Naive thymus-derived CD8-positive, alpha-beta T cell (primary cell): ENCODE measurements at regions not wholly inside any gene's neighbourhood (a gene's known extent, or its start where the extent isn't known, plus 50 kb on each side); places are given as distances from the start of the nearest gene placed in this dataset.

ENCODE experiments used
- ATAC-seq, 2 donors: fragments of 150-1000 bp; cut with Tn5 transposase in 1 of 2; sonication (Bioruptor Pico), chemical (Tn5 transposase) in 1 of 2; 1 replicate in 1 of 2; 2 replicates in 1 of 2; pipeline ENCODE4 v1.10.0; 2021; ENCODE audit warnings: mild to moderate bottlenecking in 2 of 2, moderate library complexity in 2 of 2
- POLR2A ChIA-PET: fragments of 350-600 bp; sonication (Branson Sonifier 250); formaldehyde crosslinking; loops from one replicate; lab custom pipeline; 2021; ENCODE audit warnings: antibody characterized with exemption; lab: Charles Lee
- DNase-seq, 10 donors: peaks; one replicate each; pipeline versions ENCODE4 v3.0.0 to v3.0.0-alpha.2; 2020 to 2022
- H3K27ac Mint-ChIP-seq, 10 donors: one replicate each; pipeline ENCODE4 v1.8.0; 2020 to 2022; ENCODE audit warnings: mild to moderate bottlenecking in 10 of 10, mixed read lengths in 10 of 10, moderate library complexity in 4 of 10, inconsistent platforms in 1 of 10
- H3K27me3 Mint-ChIP-seq, 5 donors: one replicate each; pipeline ENCODE4 v1.8.0; 2021 to 2022; ENCODE audit warnings: mixed read lengths in 5 of 5
- H3K36me3 Mint-ChIP-seq, 3 donors: one replicate each; pipeline ENCODE4 v1.8.0; 2020 to 2022; ENCODE audit warnings: mixed read lengths in 3 of 3, mild to moderate bottlenecking in 2 of 3, inconsistent platforms in 1 of 3
- H3K4me1 Mint-ChIP-seq, 4 donors: one replicate each; pipeline ENCODE4 v1.8.0; 2021 to 2022; ENCODE audit warnings: mixed read lengths in 4 of 4
- H3K4me3 Mint-ChIP-seq, 10 donors: one replicate each; pipeline ENCODE4 v1.8.0; 2020 to 2022; ENCODE audit warnings: mild to moderate bottlenecking in 10 of 10, mixed read lengths in 10 of 10, moderate library complexity in 6 of 10, inconsistent platforms in 1 of 10
- H3K9me3 Mint-ChIP-seq, 9 donors: one replicate each; pipeline ENCODE4 v1.8.0; 2020 to 2022; ENCODE audit warnings: mixed read lengths in 9 of 9, mild to moderate bottlenecking in 3 of 9, inconsistent platforms in 1 of 9, moderate library complexity in 1 of 9

GRCh38 chr18:65526099-65526498 lies 224.7 kb upstream of the CDH7 start:
- ATAC-seq (no peak), DNase-seq (no peak)
- POLR2A ChIA-PET, result no interaction called here
- Mint-ChIP-seq H3K27ac (no peak overlapping the region), H3K4me3 (no peak overlapping the region), H3K27me3 (no peaks in the 10 kb centered on the region), H3K4me1 (no peaks in the 10 kb centered on the region), H3K36me3 (no peaks in the 10 kb centered on the region), H3K9me3 (peaks cover 1 to 34% (median 11%) of the 10 kb centered on the region in 9 donors)

GRCh38 chr18:65523461-65523860 lies 227.4 kb upstream of the CDH7 start:
- H3K9me3 Mint-ChIP-seq, result peaks cover 1 to 25% (median 11%) of the 10 kb centered on the region in 9 donors
- no peak for ATAC-seq
- H3K27me3 Mint-ChIP-seq, result no peaks in the 10 kb centered on the region
- no peaks in the 10 kb centered on the region for H3K36me3 Mint-ChIP-seq
- no peaks in the 10 kb centered on the region for H3K4me1 Mint-ChIP-seq
- no peak for DNase-seq
- H3K4me3 Mint-ChIP-seq, result no peak overlapping the region
- POLR2A ChIA-PET, result no interaction called here
- no peak overlapping the region for H3K27ac Mint-ChIP-seq

DNA sequence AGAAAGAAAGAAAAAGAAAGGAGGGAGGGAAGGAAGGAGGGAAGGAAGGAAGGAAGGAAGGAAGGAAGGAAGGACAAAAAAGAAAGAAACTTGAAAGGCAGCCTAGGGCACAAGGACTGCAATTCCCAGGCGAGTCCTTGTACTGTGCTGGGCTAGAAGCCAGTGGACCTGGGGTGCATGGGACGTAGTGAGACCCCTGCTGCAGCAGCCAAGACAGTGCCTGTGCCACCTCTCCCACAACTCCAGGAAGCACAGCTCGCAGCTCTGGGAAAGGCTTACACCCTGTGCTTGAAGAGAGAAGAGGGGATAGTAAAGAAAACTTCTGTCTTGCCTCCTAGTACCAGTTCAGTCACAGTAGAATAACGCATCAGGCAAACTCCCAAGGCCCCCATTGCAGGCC lies 227.9 kb upstream of the CDH7 start:
- DNase-seq (no peak), ATAC-seq (no peak)
- Mint-ChIP-seq H3K27ac (no peak overlapping the region), H3K36me3 (no peaks in the 10 kb centered on the region), H3K4me1 (no peaks in the 10 kb centered on the region), H3K9me3 (peaks cover 1 to 25% (median 11%) of the 10 kb centered on the region in 9 donors), H3K27me3 (no peaks in the 10 kb centered on the region), H3K4me3 (no peak overlapping the region)
- POLR2A ChIA-PET, result no interaction called here

GRCh38 chr18:65516209-65516608 lies 234.6 kb upstream of the CDH7 start:
- DNase-seq (no peak), ATAC-seq (no peak)
- no peaks in the 10 kb centered on the region for H3K36me3 Mint-ChIP-seq
- H3K27ac Mint-ChIP-seq, result no peak overlapping the region
- H3K4me3 Mint-ChIP-seq, result no peak overlapping the region
- H3K9me3 Mint-ChIP-seq, result peaks cover 0 to 23% (median 4%) of the 10 kb centered on the region in 9 donors
- no peaks in the 10 kb centered on the region for H3K4me1 Mint-ChIP-seq
- no peaks in the 10 kb centered on the region for H3K27me3 Mint-ChIP-seq
- POLR2A ChIA-PET, result no interaction called here

DNA sequence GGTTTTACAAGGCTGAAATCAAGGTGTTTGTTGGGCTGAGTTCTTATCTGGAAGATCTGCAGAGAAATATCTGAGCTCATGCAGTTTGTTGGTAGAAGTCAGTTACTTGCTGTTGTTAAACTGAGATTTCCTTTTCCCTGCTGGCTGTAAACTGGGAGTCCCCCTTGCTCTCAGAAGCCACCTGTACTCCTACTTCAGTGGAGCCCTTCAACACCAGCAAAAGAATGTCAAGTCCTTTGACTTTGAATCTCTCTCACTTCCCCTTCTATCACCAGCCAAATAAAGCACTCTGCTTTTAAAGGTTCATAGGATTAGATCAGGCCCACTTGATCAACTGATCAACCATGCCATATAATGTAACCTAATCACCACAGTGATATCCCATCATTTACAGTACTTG lies 252.2 kb upstream of the CDH7 start:
- no peaks in the 10 kb centered on the region for H3K4me1 Mint-ChIP-seq
- DNase-seq, result no peak
- no peaks in the 10 kb centered on the region for H3K27me3 Mint-ChIP-seq
- H3K27ac Mint-ChIP-seq, result no peak overlapping the region
- no peak overlapping the region for H3K4me3 Mint-ChIP-seq
- H3K9me3 Mint-ChIP-seq, result peaks cover 0 to 9% (median 2%) of the 10 kb centered on the region in 9 donors
- ATAC-seq, result no peak
- no peaks in the 10 kb centered on the region for H3K36me3 Mint-ChIP-seq
- POLR2A ChIA-PET, result no interaction called here

GRCh38 chr18:65487569-65487968 lies 263.2 kb upstream of the CDH7 start:
- Mint-ChIP-seq H3K27me3 (no peaks in the 10 kb centered on the region), H3K9me3 (peaks cover 0 to 15% (median 2%) of the 10 kb centered on the region in 9 donors), H3K27ac (no peak overlapping the region), H3K36me3 (no peaks in the 10 kb centered on the region), H3K4me1 (no peaks in the 10 kb centered on the region), H3K4me3 (no peak overlapping the region)
- DNase-seq (no peak), ATAC-seq (no peak)
- POLR2A ChIA-PET, result no interaction called here

- POLR2A ChIA-PET, result no interaction called here
- Mint-ChIP-seq H3K36me3 (no peaks in the 10 kb centered on the region), H3K27me3 (no peaks in the 10 kb centered on the region), H3K9me3 (peaks cover 0 to 20% (median 2%) of the 10 kb centered on the region in 9 donors), H3K4me3 (no peak overlapping the region), H3K27ac (no peak overlapping the region), H3K4me1 (no peaks in the 10 kb centered on the region)
- ATAC-seq (no peak), DNase-seq (no peak)
Measured at GRCh38 chr18:65477455-65477854, 273.4 kb upstream of the CDH7 start.

DNA sequence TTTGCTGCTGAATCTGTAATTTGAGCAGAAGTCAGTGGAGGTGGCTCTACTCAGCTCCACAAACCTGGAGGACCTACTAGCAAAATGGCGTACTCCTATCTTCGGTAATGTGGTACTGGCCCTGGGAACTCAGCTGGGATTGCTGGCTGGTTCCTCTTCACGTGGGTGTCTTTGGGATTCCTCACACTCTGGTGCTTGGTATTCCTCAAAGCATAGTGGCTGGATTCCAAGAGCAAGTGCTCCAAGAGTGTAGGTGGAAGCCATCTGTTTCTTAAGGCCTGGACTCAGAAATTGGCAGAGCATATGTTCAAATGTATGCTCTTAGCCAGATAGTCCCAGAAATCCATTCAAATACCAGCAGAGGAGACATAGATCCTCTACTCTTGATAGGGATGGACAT lies 281.9 kb upstream of the CDH7 start:
- Mint-ChIP-seq H3K27me3 (no peaks in the 10 kb centered on the region), H3K4me3 (no peak overlapping the region), H3K36me3 (no peaks in the 10 kb centered on the region), H3K27ac (no peak overlapping the region), H3K9me3 (peaks cover under 1 to 16% (median 6%) of the 10 kb centered on the region in 9 donors), H3K4me1 (no peaks in the 10 kb centered on the region)
- ATAC-seq, result no peak
- no peak for DNase-seq
- POLR2A ChIA-PET, result no interaction called here

- ATAC-seq (no peak), DNase-seq (no peak)
- peaks cover 0 to 31% (median 5%) of the 10 kb centered on the region in 9 donors for H3K9me3 Mint-ChIP-seq
- H3K4me3 Mint-ChIP-seq, result no peak overlapping the region
- no peaks in the 10 kb centered on the region for H3K4me1 Mint-ChIP-seq
- H3K27me3 Mint-ChIP-seq, result no peaks in the 10 kb centered on the region
- POLR2A ChIA-PET, result no interaction called here
- no peak overlapping the region for H3K27ac Mint-ChIP-seq
- H3K36me3 Mint-ChIP-seq, result no peaks in the 10 kb centered on the region
Measured at GRCh38 chr18:65464361-65464760, 286.5 kb upstream of the CDH7 start.

DNA sequence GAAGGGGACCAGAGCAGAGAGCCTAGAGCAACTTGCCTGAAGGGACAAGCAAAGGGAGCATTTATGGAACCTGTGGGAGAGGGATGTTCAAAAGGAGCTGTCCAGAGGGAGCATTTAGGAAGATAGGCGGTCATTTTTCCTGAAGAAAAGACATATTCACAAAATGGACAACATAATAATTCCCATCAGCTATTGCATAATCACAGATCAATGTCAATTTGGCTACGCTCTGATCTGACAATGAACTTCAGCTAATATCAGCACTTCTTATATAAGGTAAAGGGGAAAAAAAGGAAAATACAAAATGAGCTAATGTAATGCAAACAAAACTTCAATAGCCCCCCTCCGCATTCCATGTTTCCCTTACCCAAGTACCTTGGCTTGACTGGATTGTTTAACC lies 291.1 kb upstream of the CDH7 start:
- ATAC-seq, result no peak
- H3K27me3 Mint-ChIP-seq, result no peaks in the 10 kb centered on the region

GRCh38 chr18:65458871-65459270 lies 291.9 kb upstream of the CDH7 start:
- no peak for DNase-seq
- Mint-ChIP-seq H3K4me3 (no peak overlapping the region), H3K27me3 (no peaks in the 10 kb centered on the region), H3K36me3 (no peaks in the 10 kb centered on the region), H3K4me1 (no peaks in the 10 kb centered on the region), H3K9me3 (peaks cover 0 to 22% (median 4%) of the 10 kb centered on the region in 9 donors), H3K27ac (no peak overlapping the region)
- POLR2A ChIA-PET, result no interaction called here
- ATAC-seq, result no peak

More for the DNA sequence above, 291.1 kb upstream of the CDH7 start:
- POLR2A ChIA-PET, result no interaction called here
- DNase-seq, result no peak
- H3K36me3 Mint-ChIP-seq, result no peaks in the 10 kb centered on the region
- H3K27ac Mint-ChIP-seq, result no peak overlapping the region
- H3K4me3 Mint-ChIP-seq, result no peak overlapping the region
- H3K9me3 Mint-ChIP-seq, result peaks cover 0 to 25% (median 4%) of the 10 kb centered on the region in 9 donors
- H3K4me1 Mint-ChIP-seq, result no peaks in the 10 kb centered on the region

DNA sequence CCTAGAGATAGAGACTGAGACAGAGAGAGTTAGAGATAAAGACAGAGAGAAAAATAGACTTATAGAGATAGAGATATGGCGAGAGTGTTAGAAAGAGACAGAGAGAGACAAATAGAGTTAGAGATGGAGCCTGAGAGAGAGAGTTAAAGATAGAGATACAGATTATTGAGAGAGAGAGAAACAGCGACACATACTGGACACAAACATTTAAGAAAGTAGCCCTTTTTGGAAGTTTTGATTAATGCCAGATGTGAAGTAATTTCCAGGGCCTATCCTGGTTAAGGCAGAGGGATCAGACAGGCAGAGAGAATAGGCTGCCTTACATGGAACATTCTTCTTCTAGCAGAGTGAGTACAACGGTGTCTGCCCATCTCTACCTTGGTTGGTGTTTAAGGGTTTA lies 311.6 kb upstream of the CDH7 start:
- no peak overlapping the region for H3K27ac Mint-ChIP-seq
- H3K27me3 Mint-ChIP-seq, result no peaks in the 10 kb centered on the region
- H3K36me3 Mint-ChIP-seq, result peaks cover 0 to 5% (median 0%) of the 10 kb centered on the region in 3 donors
- H3K4me3 Mint-ChIP-seq, result no peak overlapping the region
- H3K9me3 Mint-ChIP-seq, result peaks cover 2 to 15% (median 8%) of the 10 kb centered on the region in 9 donors
- no peak for DNase-seq
- ATAC-seq, result no peak
- POLR2A ChIA-PET, result no interaction called here
- no peaks in the 10 kb centered on the region for H3K4me1 Mint-ChIP-seq

- peaks cover 0 to 5% (median 0%) of the 10 kb centered on the region in 3 donors for H3K36me3 Mint-ChIP-seq
Measured at GRCh38 chr18:65436430-65436829, 314.4 kb upstream of the CDH7 start.

GRCh38 chr18:65435534-65435933 lies 315.3 kb upstream of the CDH7 start:
- no peak for ATAC-seq
- POLR2A ChIA-PET, result no interaction called here
- Mint-ChIP-seq H3K36me3 (no peaks in the 10 kb centered on the region), H3K27ac (no peak overlapping the region), H3K9me3 (peaks cover 0 to 12% (median 5%) of the 10 kb centered on the region in 9 donors), H3K4me3 (no peak overlapping the region), H3K27me3 (no peaks in the 10 kb centered on the region), H3K4me1 (no peaks in the 10 kb centered on the region)
- no peak for DNase-seq

More at GRCh38 chr18:65436430-65436829, 314.4 kb upstream of the CDH7 start:
- Mint-ChIP-seq H3K4me3 (no peak overlapping the region), H3K4me1 (no peaks in the 10 kb centered on the region), H3K9me3 (peaks cover 0 to 12% (median 5%) of the 10 kb centered on the region in 9 donors), H3K27ac (no peak overlapping the region), H3K27me3 (no peaks in the 10 kb centered on the region)
- DNase-seq (no peak), ATAC-seq (no peak)
- POLR2A ChIA-PET, result no interaction called here
